Neural cell (in vitro differentiated cells): ENCODE measurements at regions not wholly inside any gene's neighbourhood (a gene's known extent, or its start where the extent isn't known, plus 50 kb on each side); places are given as distances from the start of the nearest gene placed in this dataset.

Experiments
- CTCF ChIP-seq: fragments of 450-650 bp; IDR thresholded peaks from 2 replicates; pipeline ENCODE4 v1.5.1; 2014; ENCODE audit warnings: antibody characterized with exemption, mild to moderate bottlenecking, moderate library complexity; ENCODE audit not compliant: poor library complexity, severe bottlenecking
- EP300 ChIP-seq: fragments of 450-650 bp; conservative IDR thresholded peaks from 2 replicates; pipeline ENCODE4 v1.6.1; 2014; ENCODE audit warnings: antibody characterized with exemption, mild to moderate bottlenecking, moderate library complexity; ENCODE audit not compliant: poor library complexity, severe bottlenecking
- EZH2 ChIP-seq: fragments of 200-600, 300-800 bp; shearing (Covaris generic), sonication (generic); IDR thresholded peaks from 2 replicates; pipeline ENCODE4 v1.6.1; 2014; ENCODE audit warnings: antibody characterized with exemption, low read length, borderline replicate concordance, mild to moderate bottlenecking; ENCODE audit not compliant: insufficient read depth, poor library complexity, severe bottlenecking
- MXI1 ChIP-seq: fragments of 450-650 bp; conservative IDR thresholded peaks from 2 replicates; pipeline ENCODE4 v1.6.1; 2014; ENCODE audit warnings: antibody characterized with exemption, mild to moderate bottlenecking; ENCODE audit not compliant: poor library complexity, severe bottlenecking
- POLR2AphosphoS5 ChIP-seq: IDR thresholded peaks from 2 replicates; pipeline ENCODE4 v1.6.1; 2012
- RAD21 ChIP-seq: fragments of 450-650 bp; conservative IDR thresholded peaks from 2 replicates; pipeline ENCODE4 v1.6.1; 2014; ENCODE audit warnings: antibody characterized with exemption, mild to moderate bottlenecking, moderate library complexity
- REST ChIP-seq: IDR thresholded peaks from 2 replicates; pipeline ENCODE4 v1.6.1; 2012; ENCODE audit warnings: borderline replicate concordance
- SMC3 ChIP-seq: fragments of 450-650 bp; conservative IDR thresholded peaks from 2 replicates; pipeline ENCODE4 v1.6.1; 2014; ENCODE audit warnings: antibody characterized with exemption, mild to moderate bottlenecking, moderate library complexity; ENCODE audit not compliant: poor library complexity
- TAF1 ChIP-seq: IDR thresholded peaks from 2 replicates; pipeline ENCODE4 v1.6.1; 2012; ENCODE audit warnings: low read depth

GRCh38 chr9:31848505-31849285 lies 535.7 kb upstream of the ACO1 start:
- no peak for TF ChIP-seq REST
- TF ChIP-seq CTCF: no peak
- no peak for TF ChIP-seq TAF1
- no peak for TF ChIP-seq POLR2AphosphoS5
- TF ChIP-seq EP300: no peak
- no peak for TF ChIP-seq MXI1
- no peak for TF ChIP-seq SMC3
- TF ChIP-seq EZH2: no peak
- TF ChIP-seq RAD21: no peak
